Activated T-cell treated with anti-CD3 and anti-CD28 coated beads, Interleukin-2, amount 50 U/mL, for 72 hours (primary cell): ENCODE measurements at regions not wholly inside any gene's neighbourhood (a gene's known extent, or its start where the extent isn't known, plus 50 kb on each side); places are given as distances from the start of the nearest gene placed in this dataset.
"Not testable (repeated sequence)": the region's sequence is repeated elsewhere in the genome, so short reads cannot be mapped to it uniquely, and the experiment has no call there.

ENCODE experiments used
- ATAC-seq, 2 donors: fragments of 150-1000 bp; cut with Tn5 transposase; replicated peaks in 1 of 2; 2 replicates each; pipeline ENCODE4 v1.10.0; 2021; ENCODE audit warnings: moderate library complexity in 2 of 2, mild to moderate bottlenecking in 1 of 2
- DNase-seq, 2 donors: peaks; one replicate each; pipeline ENCODE4 v3.0.0; 2021 to 2022; ENCODE audit warnings: mixed read lengths in 1 of 2
- H3K27ac Mint-ChIP-seq: one replicate; pipeline ENCODE4 v1.8.0; 2022; ENCODE audit warnings: mild to moderate bottlenecking, moderate library complexity, mixed read lengths
- H3K27me3 Mint-ChIP-seq: one replicate; pipeline ENCODE4 v1.8.0; 2022; ENCODE audit warnings: low read depth, mixed read lengths
- H3K36me3 Mint-ChIP-seq, 2 donors: one replicate each; pipeline ENCODE4 v1.8.0; 2022; ENCODE audit warnings: mixed read lengths in 2 of 2, mild to moderate bottlenecking in 1 of 2; ENCODE audit not compliant: insufficient read depth in 2 of 2
- H3K4me1 Mint-ChIP-seq: one replicate; pipeline ENCODE4 v1.8.0; 2022; ENCODE audit warnings: low read depth, mixed read lengths
- H3K4me3 Mint-ChIP-seq, 2 donors: one replicate each; pipeline ENCODE4 v1.8.0; 2022; ENCODE audit warnings: mild to moderate bottlenecking in 2 of 2, mixed read lengths in 2 of 2, moderate library complexity in 2 of 2
- H3K9me3 Mint-ChIP-seq, 2 donors: one replicate each; pipeline ENCODE4 v1.8.0; 2022; ENCODE audit warnings: mixed read lengths in 2 of 2

DNA sequence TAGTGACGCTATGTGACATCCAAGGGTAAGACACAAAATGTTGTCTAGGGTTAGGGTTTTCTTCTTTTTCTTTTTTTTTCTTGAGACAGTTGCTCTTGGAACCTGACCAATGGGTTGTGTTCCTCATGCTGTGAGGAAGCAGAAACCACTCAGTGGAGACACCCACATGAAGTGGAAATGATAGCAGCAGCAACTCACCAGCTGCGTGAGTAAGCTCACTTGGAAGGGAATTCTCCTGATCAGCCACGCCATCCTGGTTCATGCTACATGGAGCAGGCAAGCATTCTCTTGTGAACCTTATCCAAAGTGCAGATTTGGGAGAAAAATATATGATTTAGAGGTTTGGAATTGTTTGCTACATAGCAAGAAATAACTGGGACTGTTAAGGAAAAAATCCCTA, 863.7 kb downstream of the EPHA4 start:
- peaks cover 8% of the 10 kb centered on the region for H3K27me3 Mint-ChIP-seq
- no peak for DNase-seq
- no peak for ATAC-seq
- H3K36me3 Mint-ChIP-seq = peaks cover 0 to 2% of the 10 kb centered on the region in 2 donors
- H3K4me3 Mint-ChIP-seq = no peak overlapping the region
- H3K9me3 Mint-ChIP-seq = peaks cover 0 to 9% of the 10 kb centered on the region in 2 donors
- H3K27ac Mint-ChIP-seq = no peak overlapping the region
- H3K4me1 Mint-ChIP-seq = no peaks in the 10 kb centered on the region

DNA sequence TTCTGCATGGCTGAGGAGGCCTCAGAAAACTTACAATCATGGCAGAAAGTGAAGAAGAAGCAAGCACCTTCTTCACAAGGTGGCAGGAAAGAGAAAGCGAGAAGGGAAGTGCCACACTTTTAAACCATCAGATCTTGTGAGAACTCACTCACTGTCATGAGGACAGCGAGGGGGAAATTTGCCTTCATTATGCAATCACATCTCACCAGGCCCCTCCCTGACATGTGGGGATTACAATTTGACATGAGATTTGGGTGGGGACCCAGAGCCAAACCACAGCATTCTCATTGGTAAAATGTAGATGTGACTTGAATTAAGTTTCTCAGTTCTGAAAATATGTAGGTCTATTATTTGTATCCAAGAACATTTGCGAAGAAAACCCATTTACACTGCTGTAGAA, 854.8 kb downstream of the EPHA4 start:
- H3K27me3 Mint-ChIP-seq = no peaks in the 10 kb centered on the region
- ATAC-seq = no peak
- no peak overlapping the region for H3K4me3 Mint-ChIP-seq
- no peak overlapping the region for H3K27ac Mint-ChIP-seq
- H3K4me1 Mint-ChIP-seq = no peaks in the 10 kb centered on the region
- peaks cover 0 to 2% of the 10 kb centered on the region in 2 donors for H3K36me3 Mint-ChIP-seq
- no peak for DNase-seq
- peaks cover 0 to 2% of the 10 kb centered on the region in 2 donors for H3K9me3 Mint-ChIP-seq

DNA sequence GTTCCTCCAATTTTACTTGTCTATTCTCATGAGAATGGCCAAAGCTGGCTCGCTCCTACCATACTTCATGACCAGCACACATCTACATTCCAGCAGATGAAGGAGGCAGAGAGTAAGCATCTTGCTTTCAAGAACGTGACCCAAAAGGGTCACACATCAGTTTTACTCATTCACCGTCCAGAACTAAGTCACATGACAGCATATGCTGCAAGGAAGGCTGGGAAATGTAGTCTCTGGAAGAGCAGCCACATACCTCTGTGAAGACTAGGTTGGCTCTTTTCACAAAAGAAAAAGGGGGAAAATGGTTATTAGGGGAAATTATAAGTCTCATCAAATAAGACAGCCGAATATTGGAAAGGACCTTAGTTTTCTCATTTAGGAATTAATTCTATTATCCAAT, 835.3 kb downstream of the EPHA4 start:
- Mint-ChIP-seq H3K4me3 (no peak overlapping the region), H3K9me3 (peaks cover 0 to 2% of the 10 kb centered on the region in 2 donors), H3K36me3 (no peaks in the 10 kb centered on the region), H3K27ac (no peak overlapping the region), H3K4me1 (no peaks in the 10 kb centered on the region), H3K27me3 (no peaks in the 10 kb centered on the region)
- DNase-seq (no peak), ATAC-seq (no peak)

DNA sequence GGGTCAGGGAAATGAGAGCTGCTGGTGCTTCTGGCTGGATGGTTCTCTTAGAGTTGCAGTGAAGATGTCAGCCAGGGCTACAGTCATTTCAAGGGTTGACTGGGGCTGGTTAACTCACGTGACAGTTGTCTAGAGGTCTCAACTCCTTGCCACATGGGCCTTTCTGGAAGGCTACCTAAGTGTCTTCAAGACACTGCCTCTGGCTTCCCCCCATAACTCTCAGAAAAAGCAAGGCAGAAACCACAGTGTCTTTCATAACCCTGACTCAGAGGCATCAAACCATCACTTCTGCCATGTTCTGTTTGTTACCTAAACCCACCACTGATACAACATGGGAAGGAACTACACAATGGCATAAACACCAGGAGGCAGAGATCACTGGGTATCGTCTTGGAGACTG, 828.9 kb downstream of the EPHA4 start:
- no peaks in the 10 kb centered on the region for H3K27me3 Mint-ChIP-seq
- H3K9me3 Mint-ChIP-seq = peaks cover 0 to 2% of the 10 kb centered on the region in 2 donors
- H3K4me3 Mint-ChIP-seq = no peak overlapping the region
- no peak overlapping the region for H3K27ac Mint-ChIP-seq
- DNase-seq (no peak), ATAC-seq (no peak)
- H3K4me1 Mint-ChIP-seq = no peaks in the 10 kb centered on the region
- no peaks in the 10 kb centered on the region for H3K36me3 Mint-ChIP-seq

DNA sequence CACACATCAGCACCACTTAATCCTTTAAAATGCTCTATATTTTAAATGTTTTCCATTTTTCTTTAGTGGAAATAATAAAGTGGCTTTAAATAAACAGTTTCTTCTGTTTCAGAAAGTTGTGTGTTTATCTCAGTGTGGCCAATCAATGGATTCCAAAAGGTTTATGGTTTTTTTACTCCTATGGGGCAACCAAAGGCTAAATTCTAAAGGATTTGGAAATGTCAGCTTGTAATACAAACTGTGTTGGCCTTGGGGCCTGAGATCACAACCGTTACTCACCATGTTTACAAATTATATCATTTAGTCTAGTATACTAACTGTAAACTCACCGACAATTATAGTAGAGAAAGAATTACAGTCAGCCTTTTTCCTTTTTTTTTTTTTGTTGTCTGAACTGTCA, 827.2 kb downstream of the EPHA4 start:
- Mint-ChIP-seq H3K9me3 (no peaks in the 10 kb centered on the region), H3K4me3 (no peak overlapping the region), H3K4me1 (no peaks in the 10 kb centered on the region), H3K36me3 (no peaks in the 10 kb centered on the region), H3K27ac (no peak overlapping the region), H3K27me3 (no peaks in the 10 kb centered on the region)
- no peak for DNase-seq
- no peak for ATAC-seq

DNA sequence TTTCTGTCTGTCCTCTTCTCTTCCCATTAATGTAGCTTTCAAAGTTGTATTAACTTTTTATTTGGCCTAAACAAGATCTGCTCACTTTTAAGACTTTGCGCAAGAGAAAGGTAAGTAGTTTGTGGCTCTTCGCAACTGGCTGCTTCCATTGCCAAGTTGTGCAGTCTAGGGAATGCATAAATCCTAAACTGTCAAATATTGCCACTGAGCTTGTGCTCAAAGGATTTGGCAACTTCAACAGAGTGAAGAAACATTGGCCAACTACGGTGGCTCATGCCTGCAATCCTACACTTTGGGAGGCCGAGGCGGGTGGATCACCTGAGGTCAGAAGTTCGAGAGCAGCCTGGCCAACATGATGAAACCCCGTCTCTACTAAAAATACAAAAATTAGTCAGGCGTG, 826.4 kb downstream of the EPHA4 start:
- H3K4me1 Mint-ChIP-seq = no peaks in the 10 kb centered on the region
- H3K36me3 Mint-ChIP-seq = no peaks in the 10 kb centered on the region
- no peaks in the 10 kb centered on the region for H3K9me3 Mint-ChIP-seq
- ATAC-seq (no peak), DNase-seq (no peak)
- no peak overlapping the region for H3K4me3 Mint-ChIP-seq
- H3K27me3 Mint-ChIP-seq = no peaks in the 10 kb centered on the region
- H3K27ac Mint-ChIP-seq = no peak overlapping the region

DNA sequence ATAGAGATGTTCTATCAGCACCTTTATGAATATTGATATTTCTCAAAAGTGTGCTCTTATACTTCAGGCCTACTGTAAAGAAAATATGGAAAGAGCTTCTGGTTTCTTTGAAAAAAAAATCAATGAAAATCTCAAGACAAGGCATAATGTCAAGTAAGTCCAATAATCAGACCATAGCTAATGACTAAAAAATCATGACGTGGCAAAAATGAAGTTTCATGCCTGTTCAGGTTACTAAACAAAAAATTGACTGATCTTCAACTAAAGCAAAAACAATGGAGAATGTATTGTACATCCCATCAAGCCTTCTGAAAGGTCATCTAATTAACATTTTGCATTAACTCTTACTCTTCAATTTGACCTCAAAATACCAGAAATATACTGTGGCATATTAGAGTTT, 824.4 kb downstream of the EPHA4 start:
- H3K4me1 Mint-ChIP-seq = no peaks in the 10 kb centered on the region
- no peak overlapping the region for H3K4me3 Mint-ChIP-seq
- H3K9me3 Mint-ChIP-seq = peaks cover 2 to 4% of the 10 kb centered on the region in 2 donors
- H3K27me3 Mint-ChIP-seq = no peaks in the 10 kb centered on the region
- H3K27ac Mint-ChIP-seq = no peak overlapping the region
- peaks cover 0 to 2% of the 10 kb centered on the region in 2 donors for H3K36me3 Mint-ChIP-seq
- ATAC-seq (no peak), DNase-seq (no peak)

DNA sequence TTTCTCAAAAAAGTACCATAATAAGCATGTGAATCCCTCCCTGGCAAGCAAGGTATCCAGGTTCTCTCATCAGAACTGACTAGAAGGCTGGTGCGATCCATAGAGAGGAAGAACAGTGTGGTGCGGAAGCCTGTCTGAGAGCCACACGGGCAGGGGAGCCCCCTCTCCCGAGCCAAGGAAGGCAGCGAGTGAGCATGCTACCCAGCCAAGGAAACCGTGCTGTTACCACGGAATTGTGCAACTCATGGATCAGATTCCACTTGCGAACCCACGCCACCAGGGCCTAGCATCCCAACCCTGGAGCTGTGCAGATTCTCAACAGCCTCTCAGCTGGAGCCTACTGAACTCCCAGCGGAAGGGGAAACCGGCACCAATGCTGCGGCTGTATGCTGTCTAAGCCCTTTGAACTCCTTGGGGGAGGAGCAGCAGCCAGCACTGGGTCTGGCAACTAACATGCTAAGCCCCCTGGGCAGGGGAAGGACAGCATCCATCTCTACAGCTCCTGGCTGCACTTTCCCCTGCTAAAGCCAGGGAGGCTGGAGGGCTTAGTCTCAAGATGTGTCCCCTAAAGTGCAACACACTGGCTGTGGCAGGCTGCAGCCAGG, 823.1 kb downstream of the EPHA4 start:
- DNase-seq = no peak
- Mint-ChIP-seq H3K4me3 (no peak overlapping the region), H3K27ac (no peak overlapping the region), H3K4me1 (no peaks in the 10 kb centered on the region), H3K9me3 (peaks cover 2 to 4% of the 10 kb centered on the region in 2 donors), H3K36me3 (peaks cover 0 to 2% of the 10 kb centered on the region in 2 donors), H3K27me3 (no peaks in the 10 kb centered on the region)
- no peak for ATAC-seq

DNA sequence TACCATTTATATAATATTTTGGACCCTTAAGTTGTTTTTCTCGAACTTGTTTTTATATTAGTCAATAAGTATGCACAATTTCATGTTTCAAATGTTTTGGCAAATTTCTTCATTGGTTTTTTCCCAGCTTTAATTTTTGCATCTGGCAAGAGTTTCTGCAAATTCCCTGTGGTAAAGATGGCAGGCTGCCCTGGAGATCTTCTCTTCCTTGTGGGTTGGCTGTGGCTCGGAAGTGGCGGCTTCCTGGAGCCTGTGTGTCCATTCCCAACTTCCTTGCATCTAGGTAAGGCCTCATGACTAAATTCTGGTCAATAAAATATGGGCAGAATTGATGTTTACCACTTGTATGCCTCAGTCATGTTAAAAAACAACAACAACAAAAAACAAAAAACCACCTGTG, 818.6 kb downstream of the EPHA4 start:
- DNase-seq (no peak), ATAC-seq (no peak)
- H3K4me3 Mint-ChIP-seq = no peak overlapping the region
- no peak overlapping the region for H3K27ac Mint-ChIP-seq
- peaks cover 0 to 2% of the 10 kb centered on the region in 2 donors for H3K36me3 Mint-ChIP-seq
- no peaks in the 10 kb centered on the region for H3K27me3 Mint-ChIP-seq
- H3K9me3 Mint-ChIP-seq = peaks cover 2 to 4% of the 10 kb centered on the region in 2 donors
- H3K4me1 Mint-ChIP-seq = no peaks in the 10 kb centered on the region

DNA sequence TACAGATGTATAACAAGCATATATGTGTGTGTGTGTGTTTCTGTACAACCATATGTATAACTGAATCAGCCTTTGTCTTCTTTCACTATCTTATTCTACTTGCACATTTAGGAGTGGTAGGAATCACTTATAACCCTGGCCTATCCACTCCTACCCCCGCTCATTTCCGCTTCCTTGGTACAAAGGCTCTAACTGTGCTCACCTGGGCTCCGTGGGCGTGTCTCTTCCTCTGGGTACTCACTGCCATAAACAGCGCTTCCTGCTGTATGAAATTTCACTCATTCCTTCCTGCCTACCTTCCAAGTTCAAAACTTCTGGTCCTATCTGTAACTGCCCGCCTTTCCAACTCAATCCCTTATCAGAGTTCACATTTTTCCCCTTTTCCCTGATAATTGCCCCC, 815.5 kb downstream of the EPHA4 start:
- H3K9me3 Mint-ChIP-seq = no peaks in the 10 kb centered on the region
- H3K27ac Mint-ChIP-seq = no peak overlapping the region
- H3K36me3 Mint-ChIP-seq = no peaks in the 10 kb centered on the region
- H3K4me1 Mint-ChIP-seq = no peaks in the 10 kb centered on the region
- no peaks in the 10 kb centered on the region for H3K27me3 Mint-ChIP-seq
- ATAC-seq (no peak), DNase-seq (no peak)
- H3K4me3 Mint-ChIP-seq = no peak overlapping the region

DNA sequence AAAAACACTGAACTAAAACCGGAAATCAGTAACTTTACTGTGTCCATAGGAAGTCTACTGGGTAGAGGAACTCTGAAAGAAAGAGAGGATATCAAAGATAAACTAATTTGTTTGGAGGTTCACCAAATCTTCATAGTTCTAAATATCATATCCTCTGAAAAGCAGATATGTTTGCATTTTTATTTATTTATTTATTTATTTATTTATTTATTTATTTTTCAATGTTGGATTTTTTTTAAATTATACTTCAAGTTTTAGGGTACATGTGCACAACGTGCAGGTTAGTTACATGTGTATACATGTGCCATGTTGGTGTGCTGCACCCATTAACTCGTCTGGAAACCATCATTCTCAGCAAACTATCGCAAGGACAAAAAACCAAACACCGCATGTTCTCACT, 813.7 kb downstream of the EPHA4 start:
- not testable (repeated sequence) for H3K36me3 Mint-ChIP-seq, H3K4me1 Mint-ChIP-seq, H3K27ac Mint-ChIP-seq, H3K4me3 Mint-ChIP-seq, ATAC-seq, H3K27me3 Mint-ChIP-seq, H3K9me3 Mint-ChIP-seq, DNase-seq

DNA sequence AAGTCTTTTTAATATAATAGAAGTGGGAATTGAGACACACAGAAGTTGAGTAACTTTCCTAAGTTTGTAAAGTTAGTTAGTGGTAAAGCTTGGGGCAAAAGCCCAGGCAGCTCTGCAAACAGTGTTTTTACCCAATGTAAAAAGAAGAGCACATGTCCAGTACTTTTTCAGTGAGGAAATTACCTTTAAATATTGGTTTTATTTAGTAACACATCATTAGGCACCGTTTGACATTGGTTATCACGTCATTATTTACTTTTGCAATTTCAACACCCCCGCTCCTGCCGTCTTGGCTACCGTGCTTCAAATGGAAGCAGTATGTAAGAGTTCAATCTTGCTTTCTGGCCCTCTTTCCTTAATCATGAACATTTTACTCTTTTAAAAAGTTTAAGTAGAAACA, 807.9 kb downstream of the EPHA4 start:
- H3K27ac Mint-ChIP-seq = no peak overlapping the region
- H3K36me3 Mint-ChIP-seq = no peaks in the 10 kb centered on the region
- H3K27me3 Mint-ChIP-seq = no peaks in the 10 kb centered on the region
- H3K4me1 Mint-ChIP-seq = no peaks in the 10 kb centered on the region
- ATAC-seq = no peak
- no peak overlapping the region for H3K4me3 Mint-ChIP-seq
- no peaks in the 10 kb centered on the region for H3K9me3 Mint-ChIP-seq
- no peak for DNase-seq

DNA sequence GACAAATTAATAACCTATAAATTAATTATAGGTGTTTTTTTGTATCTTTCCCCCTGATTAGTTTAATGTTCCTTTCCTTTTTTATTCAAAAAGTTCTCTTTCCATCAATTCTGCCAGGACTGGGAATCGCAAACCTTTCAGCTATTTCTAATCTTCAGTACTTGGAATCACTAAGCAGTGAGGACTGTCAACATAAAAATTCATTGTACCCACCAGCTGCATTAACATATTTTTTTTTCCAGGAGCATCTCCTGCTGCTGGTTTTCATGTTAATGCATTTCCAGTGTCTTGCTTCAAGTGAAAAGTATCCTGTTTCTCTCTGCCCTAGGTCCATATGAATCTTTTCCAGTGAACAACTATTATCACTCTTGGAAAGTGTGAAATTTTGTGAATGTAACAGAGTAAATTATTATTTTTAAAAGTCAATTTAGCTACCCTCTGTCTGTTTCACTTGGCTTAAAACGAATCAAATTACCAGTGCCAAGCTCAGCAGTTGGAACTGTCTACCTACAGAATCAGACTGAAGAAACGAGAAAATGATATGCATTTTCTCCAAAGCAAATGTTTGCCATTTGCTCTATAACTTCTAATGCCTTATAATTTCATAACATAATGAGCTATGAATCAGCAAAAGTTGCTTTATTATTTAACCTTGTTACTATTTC, 804.4 kb downstream of the EPHA4 start:
- ATAC-seq = no peak
- H3K4me3 Mint-ChIP-seq = no peak overlapping the region
- H3K4me1 Mint-ChIP-seq = no peaks in the 10 kb centered on the region
- H3K27ac Mint-ChIP-seq = no peak overlapping the region
- H3K27me3 Mint-ChIP-seq = no peaks in the 10 kb centered on the region
- no peak for DNase-seq
- H3K36me3 Mint-ChIP-seq = no peaks in the 10 kb centered on the region
- no peaks in the 10 kb centered on the region for H3K9me3 Mint-ChIP-seq

DNA sequence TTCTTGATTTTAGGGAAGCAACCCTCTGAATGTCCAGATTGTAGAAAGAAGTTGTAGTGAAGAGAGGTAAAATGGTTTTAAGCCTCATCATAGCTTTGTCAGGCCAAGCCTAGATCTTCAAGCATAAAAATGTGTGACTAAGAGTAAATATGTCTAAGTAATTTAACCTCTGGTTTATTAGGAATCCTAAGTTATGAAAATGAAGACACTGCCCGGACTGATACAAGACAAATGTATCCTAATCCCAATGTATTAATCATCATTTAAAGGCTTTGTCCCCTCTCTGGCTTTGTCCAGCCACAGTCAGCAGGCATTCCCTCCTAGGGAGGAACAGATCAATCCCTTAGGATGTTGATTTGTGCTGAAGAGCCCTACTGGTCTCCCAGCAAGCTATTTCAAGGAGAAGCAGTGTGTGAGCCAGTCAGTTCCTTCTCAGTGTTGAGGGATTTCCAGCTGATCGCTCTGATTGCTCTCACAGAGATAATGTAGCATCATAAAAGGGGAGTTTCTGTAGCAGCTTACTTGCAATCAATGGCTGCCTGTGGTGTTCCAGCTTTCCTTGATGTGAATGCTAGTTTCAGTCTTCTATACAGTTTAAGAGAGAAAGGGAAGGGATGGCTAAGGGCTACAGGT, 796.1 kb downstream of the EPHA4 start:
- no peaks in the 10 kb centered on the region for H3K27me3 Mint-ChIP-seq
- peaks cover 0 to 2% of the 10 kb centered on the region in 2 donors for H3K9me3 Mint-ChIP-seq
- H3K27ac Mint-ChIP-seq = no peak overlapping the region
- DNase-seq = no peak
- H3K4me3 Mint-ChIP-seq = no peak overlapping the region
- H3K36me3 Mint-ChIP-seq = no peaks in the 10 kb centered on the region
- H3K4me1 Mint-ChIP-seq = no peaks in the 10 kb centered on the region
- ATAC-seq = no peak
